A549 (cell line): ENCODE measurements at regions not wholly inside any gene's neighbourhood (a gene's known extent, or its start where the extent isn't known, plus 50 kb on each side); places are given as distances from the start of the nearest gene placed in this dataset.

ENCODE experiments used
- ATAC-seq, 2 experiments: fragments of 200-7000 bp in 1 of 2; fragments of >200 bp in 1 of 2; cut with Nextera tagmentation in 1 of 2; cut with Tn5 transposase in 1 of 2; 3 replicates each; pipeline versions ENCODE4 v1.8.0 to v1.9.1; 2018 to 2020; ENCODE audit warnings: mild to moderate bottlenecking in 1 of 2, moderate library complexity in 1 of 2
- CTCF ChIA-PET: fragments of 300-600 bp; sonication (Branson Sonifier 250); formaldehyde crosslinking; extraction: SDS; loops from one replicate; lab custom pipeline; 2021; ENCODE audit warnings: antibody characterized with exemption, inconsistent platforms; lab: Yijun Ruan, JAX
- POLR2A ChIA-PET: fragments of 350-600 bp; formaldehyde crosslinking; extraction: SDS; loops from one replicate; lab custom pipeline; 2021; ENCODE audit warnings: antibody characterized with exemption, inconsistent platforms; lab: Yijun Ruan, JAX
- DNase-seq, 2 experiments: peaks; one replicate each; pipeline versions ENCODE4 v3.0.0 to v3.0.0-alpha.2; 2011 to 2016; ENCODE audit warnings: low read depth in 1 of 2, low spot score in 1 of 2
- FAIRE-seq: peaks from 2 replicates; lab custom pipeline; 2011; peaks lifted over from hg19 to GRCh38; lab: Jason Lieb, UNC
- H3K27ac ChIP-seq, 2 experiments: fragments of >200 bp; sonication (Bioruptor Twin); formaldehyde crosslinking; 3 replicates each; pipeline ENCODE4 v1.5.1; 2016 to 2017
- H3K4me1 ChIP-seq: fragments of >200 bp; sonication (Bioruptor Twin); formaldehyde crosslinking; 3 replicates; pipeline ENCODE4 v1.6.1; 2016
- H3K4me2 ChIP-seq: fragments of >200 bp; sonication (Bioruptor Twin); formaldehyde crosslinking; 3 replicates; pipeline ENCODE4 v1.6.1; 2016
- H3K4me3 ChIP-seq: fragments of >200 bp; sonication (Bioruptor Twin); formaldehyde crosslinking; 3 replicates; pipeline ENCODE4 v1.5.1; 2016
- H3K9me3 ChIP-seq: fragments of >200 bp; sonication (Bioruptor Twin); formaldehyde crosslinking; 3 replicates; pipeline ENCODE4 v1.6.1; 2016
- CHD4 ChIP-seq: fragments of 200-600 bp; sonication (generic); IDR thresholded peaks from 2 replicates; pipeline ENCODE4 v1.6.1; 2016; ENCODE audit warnings: antibody characterized with exemption, mild to moderate bottlenecking, borderline replicate concordance
- EHMT2 ChIP-seq: fragments of 200-600 bp; sonication (generic); IDR thresholded peaks from 2 replicates; pipeline ENCODE4 v1.6.1; 2016; ENCODE audit warnings: antibody characterized with exemption, low read depth, mild to moderate bottlenecking, moderate library complexity
- EP300 ChIP-seq, 2 experiments: fragments of >200 bp; sonication (Bioruptor Twin); formaldehyde crosslinking; IDR thresholded peaks; 2 replicates in 1 of 2; 3 replicates in 1 of 2; pipeline ENCODE4 v1.6.1; 2016 to 2017
- FOSL2 ChIP-seq, 2 experiments: fragments of 450-650 bp in 1 of 2; fragments of >200 bp in 1 of 2; sonication (Bioruptor Twin) in 1 of 2; formaldehyde crosslinking; IDR thresholded peaks; 2 replicates each; pipeline versions ENCODE4 v1.5.0 to v1.6.1; 2016 to 2020; ENCODE audit warnings: mild to moderate bottlenecking in 1 of 2, moderate library complexity in 1 of 2
- HES2 ChIP-seq: fragments of >200 bp; sonication (Bioruptor Twin); formaldehyde crosslinking; IDR thresholded peaks from 2 replicates; pipeline ENCODE4 v1.6.1; 2016
- HEYL ChIP-seq: fragments of 250-450 bp; sonication (Bioruptor Pico); IDR thresholded peaks from 2 replicates; pipeline ENCODE4 v1.8.0; 2021; ENCODE audit warnings: mild to moderate bottlenecking, moderate library complexity
- HOXB13 ChIP-seq: fragments of 250-450 bp; sonication (Bioruptor Pico); IDR thresholded peaks from 2 replicates; pipeline ENCODE4 v1.5.0; 2020; ENCODE audit warnings: low read depth, mild to moderate bottlenecking, moderate library complexity
- HOXB5 ChIP-seq: fragments of 250-450 bp; sonication (Bioruptor Pico); IDR thresholded peaks from 2 replicates; pipeline ENCODE4 v1.5.0; 2020; ENCODE audit warnings: mild to moderate bottlenecking, moderate library complexity
- KDM1A ChIP-seq: fragments of 200-600 bp; sonication (generic); IDR thresholded peaks from 2 replicates; pipeline ENCODE4 v1.6.1; 2016; ENCODE audit warnings: low read depth, mild to moderate bottlenecking
- KDM5A ChIP-seq: fragments of 200-600 bp; sonication (generic); IDR thresholded peaks from 2 replicates; pipeline ENCODE4 v1.6.1; 2016; ENCODE audit warnings: antibody characterized with exemption, mild to moderate bottlenecking
- MAFK ChIP-seq: fragments of 450-650 bp; IDR thresholded peaks from 2 replicates; pipeline ENCODE4 v1.6.1; 2014; ENCODE audit not compliant: partially characterized antibody
- PHF8 ChIP-seq: fragments of 200-600 bp; sonication (generic); IDR thresholded peaks from 2 replicates; pipeline ENCODE4 v1.6.1; 2016; ENCODE audit warnings: low read depth, mild to moderate bottlenecking, antibody characterized with exemption, moderate library complexity, borderline replicate concordance
- POLR2A ChIP-seq: IDR thresholded peaks from 2 replicates; pipeline ENCODE4 v1.6.1; 2012; ENCODE audit warnings: mild to moderate bottlenecking, low read length
- RCOR1 ChIP-seq: fragments of 150-350 bp; IDR thresholded peaks from 2 replicates; pipeline ENCODE4 v1.6.1; 2014; ENCODE audit warnings: antibody characterized with exemption, low read length, low read depth
- RFX5 ChIP-seq: fragments of 450-650 bp; IDR thresholded peaks from 2 replicates; pipeline ENCODE4 v1.7.1; 2014; ENCODE audit warnings: antibody characterized with exemption, mild to moderate bottlenecking, moderate library complexity
- SMC3 ChIP-seq: fragments of >200 bp; sonication (Bioruptor Twin); formaldehyde crosslinking; IDR thresholded peaks from 3 replicates; pipeline ENCODE4 v1.6.1; 2018; ENCODE audit warnings: inconsistent platforms
- TP53 ChIP-seq: fragments of 250-450 bp; sonication (Bioruptor Pico); IDR thresholded peaks from 2 replicates; pipeline ENCODE4 v1.5.0; 2021; ENCODE audit warnings: mild to moderate bottlenecking, moderate library complexity
- WGBS: methylation state at CpG from one replicate; pipeline ENCODE4 v1.1.6; 2017; ENCODE audit errors: missing lambda C conversion rate; 5-methylcytosine and 5-hydroxymethylcytosine counted together
- TF ChIP-seq, protein P1 (sequence below): fragments of 200-600 bp; sonication (generic); IDR thresholded peaks from 2 replicates; pipeline ENCODE4 v1.6.1; 2016; ENCODE audit warnings: antibody characterized with exemption, mild to moderate bottlenecking, moderate library complexity
- TF ChIP-seq, protein P2 (sequence below): IDR thresholded peaks from 2 replicates; pipeline ENCODE4 v1.6.1; 2012

DNA sequence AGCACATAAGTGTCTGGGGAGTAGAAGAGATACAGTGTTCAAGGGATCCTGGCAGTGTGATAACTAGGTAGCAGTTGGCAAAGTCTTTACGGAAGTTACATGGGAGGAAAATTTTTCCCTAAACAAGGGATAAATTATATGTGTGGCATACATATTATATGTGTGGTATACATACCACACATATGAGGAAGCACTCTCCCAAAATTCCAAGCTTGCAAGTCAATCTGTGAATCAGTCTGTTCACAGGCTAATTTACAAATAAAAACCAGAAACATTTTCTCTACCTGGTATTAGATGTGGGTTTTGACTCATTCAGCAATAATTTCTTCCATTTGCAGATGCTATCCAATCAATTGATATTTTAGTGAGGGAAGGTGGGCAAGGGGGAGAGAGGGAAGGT is 110.0 kb downstream of the ISOC1 start:
- DNase-seq (no peak), ATAC-seq (no peak), FAIRE-seq (no peak)
- TF ChIP-seq POLR2A (no peak), PHF8 (no peak), SMC3 (no peak), HOXB5 (CRISPR knock-in tag) (no peak), RCOR1 (no peak), FOSL2 (IDR thresholded peaks at IDR 0.05) (no peak), FOSL2 (CRISPR knock-in tag; IDR thresholded peaks at IDR 0.05) (no peak)
- no peak overlapping the region for H3K4me2 ChIP-seq
- H3K27ac ChIP-seq, result no peak overlapping the region
- WGBS, result 43% methylated on average over 1 of the region's 1 CpG
- POLR2A ChIA-PET, result no interaction called here
- no peaks in the 10 kb centered on the region for H3K4me1 ChIP-seq
- CTCF ChIA-PET, result no interaction called here
- no peak overlapping the region for H3K4me3 ChIP-seq
- no peaks in the 10 kb centered on the region for H3K9me3 ChIP-seq

GRCh38 chr5:129216001-129216400 is 121.5 kb downstream of the ISOC1 start:
- FAIRE-seq, result no peak
- Histone ChIP-seq H3K4me1 (no peaks in the 10 kb centered on the region), H3K4me2 (no peak overlapping the region), H3K9me3 (no peaks in the 10 kb centered on the region), H3K27ac (no peak overlapping the region), H3K4me3 (no peak overlapping the region)
- ATAC-seq, result no peak
- TF ChIP-seq HEYL (no peak), KDM1A (no peak), FOSL2 (IDR thresholded peaks at IDR 0.05) (no peak), FOSL2 (CRISPR knock-in tag; IDR thresholded peaks at IDR 0.05) (no peak), EP300 (IDR thresholded peaks at IDR 0.05) (no peak), HES2 (no peak), RFX5 (no peak), TP53 (CRISPR knock-in tag) (no peak), EHMT2 (no peak)
- TF ChIP-seq, protein P1, sequence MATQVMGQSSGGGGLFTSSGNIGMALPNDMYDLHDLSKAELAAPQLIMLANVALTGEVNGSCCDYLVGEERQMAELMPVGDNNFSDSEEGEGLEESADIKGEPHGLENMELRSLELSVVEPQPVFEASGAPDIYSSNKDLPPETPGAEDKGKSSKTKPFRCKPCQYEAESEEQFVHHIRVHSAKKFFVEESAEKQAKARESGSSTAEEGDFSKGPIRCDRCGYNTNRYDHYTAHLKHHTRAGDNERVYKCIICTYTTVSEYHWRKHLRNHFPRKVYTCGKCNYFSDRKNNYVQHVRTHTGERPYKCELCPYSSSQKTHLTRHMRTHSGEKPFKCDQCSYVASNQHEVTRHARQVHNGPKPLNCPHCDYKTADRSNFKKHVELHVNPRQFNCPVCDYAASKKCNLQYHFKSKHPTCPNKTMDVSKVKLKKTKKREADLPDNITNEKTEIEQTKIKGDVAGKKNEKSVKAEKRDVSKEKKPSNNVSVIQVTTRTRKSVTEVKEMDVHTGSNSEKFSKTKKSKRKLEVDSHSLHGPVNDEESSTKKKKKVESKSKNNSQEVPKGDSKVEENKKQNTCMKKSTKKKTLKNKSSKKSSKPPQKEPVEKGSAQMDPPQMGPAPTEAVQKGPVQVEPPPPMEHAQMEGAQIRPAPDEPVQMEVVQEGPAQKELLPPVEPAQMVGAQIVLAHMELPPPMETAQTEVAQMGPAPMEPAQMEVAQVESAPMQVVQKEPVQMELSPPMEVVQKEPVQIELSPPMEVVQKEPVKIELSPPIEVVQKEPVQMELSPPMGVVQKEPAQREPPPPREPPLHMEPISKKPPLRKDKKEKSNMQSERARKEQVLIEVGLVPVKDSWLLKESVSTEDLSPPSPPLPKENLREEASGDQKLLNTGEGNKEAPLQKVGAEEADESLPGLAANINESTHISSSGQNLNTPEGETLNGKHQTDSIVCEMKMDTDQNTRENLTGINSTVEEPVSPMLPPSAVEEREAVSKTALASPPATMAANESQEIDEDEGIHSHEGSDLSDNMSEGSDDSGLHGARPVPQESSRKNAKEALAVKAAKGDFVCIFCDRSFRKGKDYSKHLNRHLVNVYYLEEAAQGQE, result no peak
- WGBS, result 25% methylated on average over 6 of the region's 6 CpGs
- ChIA-PET CTCF (no interaction called here), POLR2A (no interaction called here)
- no peak for DNase-seq

- 57% methylated on average over 3 of the region's 3 CpGs for WGBS
Measured at GRCh38 chr5:129217179-129217578, 122.6 kb downstream of the ISOC1 start.

More at GRCh38 chr5:129217179-129217578, 122.6 kb downstream of the ISOC1 start:
- Histone ChIP-seq H3K4me1 (no peaks in the 10 kb centered on the region), H3K9me3 (no peaks in the 10 kb centered on the region), H3K27ac (no peak overlapping the region), H3K4me2 (no peak overlapping the region), H3K4me3 (no peak overlapping the region)
- FAIRE-seq (no peak), ATAC-seq (no peak), DNase-seq (no peak)
- POLR2A ChIA-PET, result no interaction called here
- CTCF ChIA-PET, result no interaction called here
- TF ChIP-seq KDM5A (no peak), HOXB13 (CRISPR knock-in tag) (no peak), FOSL2 (IDR thresholded peaks at IDR 0.05) (no peak), FOSL2 (CRISPR knock-in tag; IDR thresholded peaks at IDR 0.05) (no peak), CHD4 (no peak), TP53 (CRISPR knock-in tag) (no peak), MAFK (peak; percentile 61)
- TF ChIP-seq, protein P2, sequence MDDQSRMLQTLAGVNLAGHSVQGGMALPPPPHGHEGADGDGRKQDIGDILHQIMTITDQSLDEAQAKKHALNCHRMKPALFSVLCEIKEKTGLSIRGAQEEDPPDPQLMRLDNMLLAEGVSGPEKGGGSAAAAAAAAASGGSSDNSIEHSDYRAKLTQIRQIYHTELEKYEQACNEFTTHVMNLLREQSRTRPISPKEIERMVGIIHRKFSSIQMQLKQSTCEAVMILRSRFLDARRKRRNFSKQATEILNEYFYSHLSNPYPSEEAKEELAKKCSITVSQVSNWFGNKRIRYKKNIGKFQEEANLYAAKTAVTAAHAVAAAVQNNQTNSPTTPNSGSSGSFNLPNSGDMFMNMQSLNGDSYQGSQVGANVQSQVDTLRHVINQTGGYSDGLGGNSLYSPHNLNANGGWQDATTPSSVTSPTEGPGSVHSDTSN, result no peak
